GM21423 (cell line): ENCODE measurements at regions not wholly inside any gene's neighbourhood (a gene's known extent, or its start where the extent isn't known, plus 50 kb on each side); places are given as distances from the start of the nearest gene placed in this dataset.

ENCODE experiments used
- ATAC-seq: cut with Tn5 transposase; IDR thresholded peaks from one replicate; pipeline ENCODE4 v1.9.1; 2021; ENCODE audit warnings: mild to moderate bottlenecking, moderate library complexity; ENCODE audit not compliant: unreplicated experiment

GRCh38 chr12:76704693-76705092, 59.2 kb upstream of the ZDHHC17 start:
- ATAC-seq = no peak

GRCh38 chr12:76706101-76706500, 57.8 kb upstream of the ZDHHC17 start:
- ATAC-seq = no peak

- ATAC-seq = no peak
These were observed 57.2 kb upstream of the ZDHHC17 start for GRCh38 chr12:76706761-76707160.

- ATAC-seq = no peak
These were observed 56.1 kb upstream of the ZDHHC17 start for GRCh38 chr12:76707772-76708171.

- ATAC-seq = no peak
These were observed 55.6 kb upstream of the ZDHHC17 start for GRCh38 chr12:76708296-76708695.

DNA sequence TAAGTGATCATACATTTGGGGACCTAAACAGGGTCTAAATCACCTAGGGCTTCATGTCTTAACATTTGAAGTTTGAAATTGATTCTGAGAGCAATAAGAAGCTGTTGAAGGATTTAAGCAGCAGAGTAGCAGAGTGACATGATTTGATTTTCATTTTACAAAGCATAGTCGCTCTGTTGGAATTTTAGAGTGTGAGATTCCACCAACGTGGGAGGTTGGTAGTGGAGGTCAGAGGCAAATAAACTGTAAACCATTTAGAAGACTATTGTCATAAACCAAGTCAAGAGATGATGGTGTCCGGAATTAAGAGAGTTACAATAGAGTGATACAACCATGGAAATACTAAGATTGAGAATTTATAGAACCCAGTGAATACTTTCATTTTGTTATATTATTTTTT, 52.7 kb upstream of the ZDHHC17 start:
- no peak for ATAC-seq

DNA sequence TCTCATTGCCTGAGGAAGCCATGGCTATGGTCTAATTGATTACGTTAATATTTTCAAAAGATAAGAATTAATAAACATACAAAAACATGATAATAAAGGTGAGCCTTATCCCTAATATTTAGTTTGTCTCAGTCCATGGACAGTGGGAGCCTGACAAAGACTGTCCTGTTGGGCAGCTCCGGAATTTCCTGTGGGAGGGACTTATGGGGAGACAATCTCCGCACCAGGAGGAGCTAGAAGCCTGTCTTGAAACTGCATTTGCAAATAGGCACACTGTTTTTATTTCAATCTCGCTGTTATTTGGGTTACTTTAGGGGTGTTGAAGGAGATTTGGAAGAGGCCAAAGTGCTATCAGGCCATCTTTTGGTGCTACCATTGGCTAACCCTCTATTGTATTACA, 50.8 kb upstream of the ZDHHC17 start:
- ATAC-seq = no peak

GRCh38 chr12:76713986-76714385, 49.9 kb upstream of the ZDHHC17 start:
- no peak for ATAC-seq
